ENCODE measurements at regions not wholly inside any gene's neighbourhood (a gene's known extent, or its start where the extent isn't known, plus 50 kb on each side); places are given as distances from the start of the nearest gene placed in this dataset.

GRCh38 chr5:166991601-166992000 is 1299.8 kb upstream of the WWC1 start:
- no peak for DNase-seq (ENCODE audit: low read depth, low spot score)
- ChIA-PET POLR2A (no interaction called here), CTCF (no interaction called here)
- Histone ChIP-seq H3K79me2 (ENCODE audit: control insufficient read depth, insufficient read depth, low read length) (no peaks in the 10 kb centered on the region), H3K27me3 (ENCODE audit: control insufficient read depth in 2 of 2, insufficient read depth in 2 of 2, low read length in 2 of 2) (no peaks in the 10 kb centered on the region), H3K36me3 (ENCODE audit: control insufficient read depth in 2 of 2, extremely low read depth in 1 of 2, insufficient read depth in 2 of 2, low read length in 2 of 2) (no peaks in the 10 kb centered on the region), H2AFZ (ENCODE audit: low read depth, low read length) (no peak overlapping the region), H3K4me1 (ENCODE audit: control insufficient read depth, extremely low read depth, insufficient read depth, low read length) (no peaks in the 10 kb centered on the region), H3K9me1 (replicated peaks; ENCODE audit: control insufficient read depth, extremely low read depth, insufficient read depth, low read length) (no peaks in the 10 kb centered on the region), H3K27ac (ENCODE audit: insufficient read depth, low read depth, low read length) (no peak overlapping the region), H3K9me3 (replicated peaks; ENCODE audit: control insufficient read depth, insufficient read depth, low read length) (peaks cover 3% of the 10 kb centered on the region), H3K4me3 (replicated peaks in 1 of 3; ENCODE audit: insufficient read depth in 1 of 3, low read depth in 1 of 3, low read length in 3 of 3) (no peak overlapping the region), H3K9ac (replicated peaks; ENCODE audit: extremely low read depth, insufficient read depth, low read length) (no peak overlapping the region), H4K20me1 (replicated peaks; ENCODE audit: control insufficient read depth, extremely low read depth, insufficient read depth, low read length) (no peaks in the 10 kb centered on the region), H3K4me2 (ENCODE audit: insufficient read depth, low read length) (no peak overlapping the region)
- dilution Hi-C loops (cut with MboI; ENCODE audit: extremely low pct_ligation_motif_present, low sequenced_read_pairs) (no loop called here), intact Hi-C loops (cut with micrococcal nuclease) (no loop called here)
- TF ChIP-seq FOS (IDR thresholded peaks at IDR 0.05; ENCODE audit: borderline replicate concordance, insufficient read depth, low read length): no peak
- no peak for TF ChIP-seq POLR2AphosphoS5 (IDR thresholded peaks at IDR 0.05; ENCODE audit: insufficient read depth, low read depth, low read length)
- TF ChIP-seq POLR2A (IDR thresholded peaks at IDR 0.05; ENCODE audit: low read depth, low read length): no peak
- no peak for TF ChIP-seq CTCF (IDR thresholded peaks at IDR 0.05; ENCODE audit: extremely low read depth in 1 of 2, insufficient read depth in 1 of 2, low read depth in 1 of 2, low read length in 2 of 2)
- TF ChIP-seq JUN (IDR thresholded peaks at IDR 0.05; ENCODE audit: borderline replicate concordance, insufficient read depth, insufficient read length, low read depth): no peak
- TF ChIP-seq MAX (IDR thresholded peaks at IDR 0.05; ENCODE audit: insufficient read depth, insufficient read length): no peak
- TF ChIP-seq EZH2 (IDR thresholded peaks at IDR 0.05; ENCODE audit: borderline replicate concordance, low read depth, low read length, severe bottlenecking): no peak
- no peak for TF ChIP-seq GATA2 (IDR thresholded peaks at IDR 0.05; ENCODE audit: insufficient read depth, insufficient read length, low read depth, low read length)
- no peak for TF ChIP-seq MYC (IDR thresholded peaks at IDR 0.05; ENCODE audit: low read depth, low read length)
- FAIRE-seq: no peak
- BruUV-seq (replicated peaks): no TSS peak

All from endothelial cell of umbilical vein (primary cell).